Esophagus (tissue), 2 donors: ENCODE measurements at regions not wholly inside any gene's neighbourhood (a gene's known extent, or its start where the extent isn't known, plus 50 kb on each side); places are given as distances from the start of the nearest gene placed in this dataset.
"Not testable (repeated sequence)": the region's sequence is repeated elsewhere in the genome, so short reads cannot be mapped to it uniquely, and the experiment has no call there.

Experiments
- H3K27ac ChIP-seq, 2 donors: one replicate each; pipeline ENCODE4 v1.5.1; 2013; ENCODE audit warnings: low read depth in 2 of 2, mild to moderate bottlenecking in 2 of 2, inconsistent platforms in 1 of 2, low read length in 1 of 2, moderate library complexity in 1 of 2
- H3K27me3 ChIP-seq, 2 donors: one replicate each; pipeline ENCODE4 v1.6.1; 2013; ENCODE audit warnings: low read length in 2 of 2, control low read depth in 1 of 2, mild to moderate bottlenecking in 1 of 2; ENCODE audit not compliant: insufficient read depth in 2 of 2, control insufficient read depth in 1 of 2
- H3K36me3 ChIP-seq, 2 donors: one replicate each; pipeline ENCODE4 v1.6.1; 2013; ENCODE audit warnings: low read length in 1 of 2; ENCODE audit not compliant: control insufficient read depth in 2 of 2, insufficient read depth in 2 of 2
- H3K4me1 ChIP-seq, 2 donors: one replicate each; pipeline ENCODE4 v1.6.1; 2013; ENCODE audit warnings: low read length in 1 of 2; ENCODE audit not compliant: control insufficient read depth in 2 of 2, insufficient read depth in 2 of 2
- H3K4me3 ChIP-seq, 2 donors: one replicate each; pipeline ENCODE4 v1.5.1; 2013; ENCODE audit warnings: low read length in 2 of 2, mild to moderate bottlenecking in 2 of 2, low read depth in 1 of 2, moderate library complexity in 1 of 2
- H3K9me3 ChIP-seq, 2 donors: one replicate each; pipeline ENCODE4 v1.6.1; 2013; ENCODE audit warnings: mild to moderate bottlenecking in 2 of 2, low read depth in 1 of 2, low read length in 1 of 2, moderate library complexity in 1 of 2; ENCODE audit not compliant: control insufficient read depth in 2 of 2, insufficient read depth in 1 of 2
- WGBS, 2 donors: extraction: QIAGEN DNeasy Blood & Tissue Kit; methylation state at CpG; one replicate each; pipeline ENCODE4 v1.1.7; 2013; 5-methylcytosine and 5-hydroxymethylcytosine counted together
- donor health status: healthy with polysubstance abuse.
- donor health status: Bipolar disorder and iron deficiency.

DNA sequence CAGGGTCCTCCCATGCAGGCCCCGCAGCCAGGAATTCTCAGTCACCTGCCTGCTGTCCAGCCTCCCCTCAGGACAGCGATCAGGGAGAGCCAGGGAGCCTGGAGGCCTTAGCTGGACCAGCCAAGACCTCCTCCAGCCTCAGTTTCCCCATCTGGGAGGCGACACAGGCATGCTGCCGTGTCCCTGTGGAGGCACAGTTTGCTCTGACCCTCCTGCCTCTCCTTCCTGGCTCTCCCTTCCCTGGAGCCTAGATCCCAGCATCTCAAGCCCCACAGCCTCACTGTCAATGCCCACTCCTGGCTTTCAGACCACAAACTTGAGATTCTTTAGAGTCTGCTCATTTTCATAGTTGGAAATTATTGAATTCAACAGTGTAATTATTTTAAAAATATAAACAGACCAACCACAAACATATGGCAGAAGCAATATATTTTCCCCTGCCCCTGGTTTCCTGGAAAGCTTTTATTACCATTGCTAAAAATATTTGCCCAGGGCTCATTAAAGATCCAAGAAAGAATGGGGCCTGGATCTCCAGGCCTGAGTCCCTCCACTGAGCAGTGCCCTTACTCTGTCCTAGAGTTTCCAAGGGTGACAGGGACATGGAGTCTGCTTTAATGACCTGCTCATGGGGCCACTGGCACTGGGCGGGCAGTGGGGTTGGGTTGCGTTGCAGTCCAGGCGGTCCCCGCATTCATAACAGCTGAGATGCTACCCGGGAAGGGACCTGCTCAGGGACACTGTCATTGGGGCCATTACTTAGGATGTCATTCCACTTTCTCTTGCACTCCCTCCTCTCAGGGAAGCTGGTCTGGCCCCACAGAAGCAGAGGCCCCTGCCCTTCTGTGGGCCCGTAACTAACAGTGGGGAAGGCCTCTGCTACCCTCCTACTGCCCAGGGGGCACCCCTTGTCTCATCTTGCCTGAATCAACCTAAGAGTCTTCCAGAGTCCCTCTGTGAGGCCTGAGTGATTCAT, 81.6 kb upstream of the CHST15 start:
- Histone ChIP-seq H3K27me3 (no peaks in the 10 kb centered on the region), H3K4me1 (no peaks in the 10 kb centered on the region), H3K36me3 (no peaks in the 10 kb centered on the region), H3K4me3 (no peak overlapping the region), H3K9me3 (no peaks in the 10 kb centered on the region), H3K27ac (no peak overlapping the region)
- 93 to 94% methylated on average over 10 of the region's 10 CpGs for WGBS, 2 donors

DNA sequence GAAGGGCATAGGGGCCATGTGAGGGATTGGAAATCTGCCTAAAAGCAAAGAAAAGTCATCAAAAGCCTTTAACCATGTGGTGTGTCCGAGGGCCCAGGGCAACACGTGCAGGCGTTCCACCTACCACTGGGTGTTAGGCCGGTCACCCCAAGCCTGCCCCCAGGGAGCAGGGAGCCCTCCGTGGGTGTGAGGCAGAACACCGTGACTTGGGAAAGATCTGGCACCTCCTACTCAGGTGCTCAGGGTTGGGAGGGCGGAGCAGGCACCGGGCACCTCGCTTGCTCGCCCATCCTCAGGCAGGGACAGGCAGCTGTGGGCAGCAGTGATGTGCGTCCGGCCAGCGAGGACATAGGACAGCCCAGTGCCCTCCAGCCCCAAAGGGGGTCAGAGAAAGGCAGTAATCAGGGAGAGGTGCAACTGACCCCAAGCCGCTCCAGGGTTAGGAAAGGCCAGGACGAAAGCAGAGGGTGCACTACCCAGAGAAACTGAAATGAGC, 80.7 kb upstream of the CHST15 start:
- no peaks in the 10 kb centered on the region for H3K36me3 ChIP-seq
- 83 to 89% methylated on average over 15 of the region's 15 CpGs for WGBS, 2 donors
- H3K27me3 ChIP-seq, result no peaks in the 10 kb centered on the region
- no peak overlapping the region for H3K27ac ChIP-seq
- H3K4me1 ChIP-seq, result no peaks in the 10 kb centered on the region
- no peaks in the 10 kb centered on the region for H3K9me3 ChIP-seq
- H3K4me3 ChIP-seq, result no peak overlapping the region

- 79 to 89% methylated on average over 14 to 16 of the region's 16 CpGs for WGBS, 2 donors
- no peaks in the 10 kb centered on the region for H3K4me1 ChIP-seq
- no peak overlapping the region for H3K4me3 ChIP-seq
- H3K27ac ChIP-seq, result no peak overlapping the region
- H3K27me3 ChIP-seq, result no peaks in the 10 kb centered on the region
- no peaks in the 10 kb centered on the region for H3K36me3 ChIP-seq
- H3K9me3 ChIP-seq, result no peaks in the 10 kb centered on the region
Observed at GRCh38 chr10:124173298-124173900, 80.0 kb upstream of the CHST15 start.

GRCh38 chr10:124172181-124172916, 79.0 kb upstream of the CHST15 start:
- Histone ChIP-seq H3K4me3 (no peak overlapping the region), H3K9me3 (no peaks in the 10 kb centered on the region), H3K27ac (no peak overlapping the region), H3K4me1 (no peaks in the 10 kb centered on the region), H3K36me3 (no peaks in the 10 kb centered on the region), H3K27me3 (no peaks in the 10 kb centered on the region)
- WGBS, 2 donors, result 76 to 78% methylated on average over 19 of the region's 19 CpGs

DNA sequence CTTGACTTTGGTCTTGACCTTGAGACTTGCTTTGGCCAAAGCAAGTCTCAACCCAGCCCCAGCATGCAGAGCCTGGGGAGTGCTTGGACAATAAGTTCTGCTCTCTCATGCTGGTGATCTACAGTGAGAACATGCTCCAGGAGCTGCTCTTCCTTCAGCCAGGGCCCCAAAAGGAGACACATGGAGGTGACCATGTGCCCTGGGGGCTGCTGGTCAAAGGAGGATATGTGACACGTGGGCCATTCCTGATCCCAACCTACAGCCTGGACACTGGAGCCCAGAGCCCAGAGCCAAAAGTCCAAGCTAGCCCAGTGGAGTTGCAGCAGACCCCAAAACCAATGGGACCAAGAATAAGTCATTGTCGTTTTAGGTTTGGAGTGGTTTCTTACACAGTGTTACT, 78.2 kb upstream of the CHST15 start:
- Histone ChIP-seq H3K36me3 (no peaks in the 10 kb centered on the region), H3K27me3 (no peaks in the 10 kb centered on the region), H3K9me3 (no peaks in the 10 kb centered on the region), H3K4me3 (no peak overlapping the region), H3K27ac (no peak overlapping the region), H3K4me1 (no peaks in the 10 kb centered on the region)
- WGBS, 2 donors, result 85 to 88% methylated on average over 2 of the region's 2 CpGs

- Histone ChIP-seq H3K4me3 (no peak overlapping the region), H3K27ac (no peak overlapping the region), H3K4me1 (no peaks in the 10 kb centered on the region), H3K36me3 (no peaks in the 10 kb centered on the region), H3K9me3 (no peaks in the 10 kb centered on the region), H3K27me3 (no peaks in the 10 kb centered on the region)
- 78 to 90% methylated on average over 7 of the region's 7 CpGs for WGBS, 2 donors
Observed at GRCh38 chr10:124170631-124171030, 77.2 kb upstream of the CHST15 start.

DNA sequence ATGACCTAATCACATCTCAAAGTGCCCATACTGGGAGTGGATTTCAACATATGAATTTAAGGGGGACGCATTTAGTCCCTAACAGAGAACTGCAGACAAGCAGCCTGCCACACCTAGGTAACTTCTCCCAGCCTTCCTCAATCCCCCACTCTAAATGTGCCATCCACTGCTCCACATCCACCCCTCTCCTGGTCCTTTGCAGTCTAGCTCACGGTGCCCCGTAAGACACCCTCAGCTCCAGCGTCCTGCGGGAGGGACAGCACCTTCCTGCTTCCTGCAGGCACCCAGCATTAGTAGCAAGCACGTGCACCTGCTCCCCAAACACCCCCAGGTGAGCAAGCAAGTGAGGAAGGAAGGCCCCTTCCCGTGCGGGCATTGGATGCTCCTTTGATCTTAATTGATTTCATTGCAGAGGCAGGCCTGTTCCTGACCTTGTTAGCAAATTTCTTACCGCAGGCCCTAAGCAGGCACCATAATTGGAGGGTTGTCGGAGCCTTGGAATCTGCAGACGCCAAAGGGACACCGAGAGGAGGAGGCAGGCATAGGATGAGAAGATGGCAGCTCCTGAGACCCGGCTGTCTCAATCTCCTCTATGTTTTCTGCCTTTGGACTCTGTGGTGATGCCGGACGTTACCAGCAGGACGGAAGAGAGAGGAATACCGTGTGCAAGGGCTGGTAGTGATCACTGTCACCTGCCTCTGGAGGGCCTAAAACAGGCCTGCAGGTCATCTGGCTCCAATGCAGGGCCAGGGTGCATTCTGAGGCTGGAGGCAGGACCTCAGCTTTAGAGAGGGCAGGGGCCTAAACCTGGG, 75.8 kb upstream of the CHST15 start:
- Histone ChIP-seq H3K27me3 (no peaks in the 10 kb centered on the region), H3K27ac (no peak overlapping the region), H3K9me3 (no peaks in the 10 kb centered on the region), H3K36me3 (no peaks in the 10 kb centered on the region), H3K4me3 (no peak overlapping the region), H3K4me1 (no peaks in the 10 kb centered on the region)
- 87 to 88% methylated on average over 17 of the region's 17 CpGs for WGBS, 2 donors

- WGBS, 2 donors, result 83 to 92% methylated on average over 5 of the region's 5 CpGs
- H3K9me3 ChIP-seq, result no peaks in the 10 kb centered on the region
- no peaks in the 10 kb centered on the region for H3K36me3 ChIP-seq
- H3K4me3 ChIP-seq, result no peak overlapping the region
- no peaks in the 10 kb centered on the region for H3K4me1 ChIP-seq
- H3K27ac ChIP-seq, result no peak overlapping the region
- no peaks in the 10 kb centered on the region for H3K27me3 ChIP-seq
Observed at GRCh38 chr10:124168581-124168980, 75.2 kb upstream of the CHST15 start.

GRCh38 chr10:124167925-124168324, 74.5 kb upstream of the CHST15 start:
- not testable (repeated sequence) for H3K27ac ChIP-seq, H3K27me3 ChIP-seq, H3K36me3 ChIP-seq, H3K4me1 ChIP-seq, H3K9me3 ChIP-seq, H3K4me3 ChIP-seq
- 97% methylated on average over 5 of the region's 5 CpGs for WGBS, 2 donors
